Common myeloid progenitor, CD34-positive (primary cell): ENCODE measurements at regions not wholly inside any gene's neighbourhood (a gene's known extent, or its start where the extent isn't known, plus 50 kb on each side); places are given as distances from the start of the nearest gene placed in this dataset.

Experiments used
- CTCF ChIA-PET: fragments of 350-600 bp; sonication (Branson Sonifier 250); formaldehyde crosslinking; loops from one replicate; lab custom pipeline; 2021; ENCODE audit warnings: antibody characterized with exemption; lab: Charles Lee
- POLR2A ChIA-PET: fragments of 350-600 bp; sonication (Branson Sonifier 250); formaldehyde crosslinking; loops from one replicate; lab custom pipeline; 2021; ENCODE audit warnings: antibody characterized with exemption; lab: Charles Lee
- DNase-seq, 3 donors: peaks; one replicate each; pipeline versions ENCODE4 v3.0.0 to v3.0.0-alpha.2; 2013
- H3K27ac ChIP-seq, 2 experiments: 1 replicate in 1 of 2; 2 replicates in 1 of 2; pipeline ENCODE4 v1.7.0; 2013; ENCODE audit warnings: inconsistent platforms in 2 of 2, low read length in 2 of 2, mild to moderate bottlenecking in 2 of 2, low read depth in 1 of 2, moderate library complexity in 1 of 2; ENCODE audit not compliant: severe bottlenecking in 2 of 2, insufficient read depth in 1 of 2, poor library complexity in 1 of 2
- H3K27me3 ChIP-seq, 5 experiments: replicated peaks in 2 of 5; 1 replicate in 3 of 5; 2 replicates in 2 of 5; pipeline versions ENCODE4 v1.6.1 to v1.7.0; 2013; ENCODE audit warnings: low read length in 4 of 5, mild to moderate bottlenecking in 2 of 5, moderate library complexity in 2 of 5, inconsistent platforms in 1 of 5; ENCODE audit not compliant: insufficient read depth in 5 of 5, control insufficient read depth in 4 of 5
- H3K36me3 ChIP-seq, 4 experiments: 1 replicate in 2 of 4; 2 replicates in 2 of 4; pipeline versions ENCODE4 v1.6.1 to v1.7.0; 2013; ENCODE audit warnings: low read length in 3 of 4, control low read depth in 1 of 4, mild to moderate bottlenecking in 1 of 4; ENCODE audit not compliant: control insufficient read depth in 4 of 4, insufficient read depth in 4 of 4
- H3K4me1 ChIP-seq, 4 experiments: 1 replicate in 3 of 4; 2 replicates in 1 of 4; pipeline versions ENCODE4 v1.6.1 to v1.7.1; 2013; ENCODE audit warnings: low read length in 3 of 4, mild to moderate bottlenecking in 3 of 4, control low read depth in 1 of 4, inconsistent platforms in 1 of 4, moderate library complexity in 1 of 4; ENCODE audit not compliant: control insufficient read depth in 4 of 4, insufficient read depth in 4 of 4; ENCODE audit errors: control extremely low read depth in 1 of 4
- H3K4me3 ChIP-seq, 7 experiments: 1 replicate in 4 of 7; 2 replicates in 3 of 7; pipeline versions ENCODE4 v1.5.1 to v1.7.0; 2013; ENCODE audit warnings: mild to moderate bottlenecking in 7 of 7, low read length in 6 of 7, moderate library complexity in 6 of 7, inconsistent platforms in 2 of 7, low read depth in 2 of 7, control low read depth in 1 of 7; ENCODE audit not compliant: insufficient read depth in 4 of 7, control insufficient read depth in 1 of 7; ENCODE audit errors: extremely low read depth in 1 of 7
- H3K9me3 ChIP-seq, 5 experiments: 1 replicate in 4 of 5; 2 replicates in 1 of 5; pipeline versions ENCODE4 v1.6.1 to v1.7.1; 2013; ENCODE audit warnings: low read length in 4 of 5, mild to moderate bottlenecking in 2 of 5, inconsistent platforms in 1 of 5, low read depth in 1 of 5, moderate library complexity in 1 of 5; ENCODE audit not compliant: control insufficient read depth in 4 of 5, insufficient read depth in 2 of 5; ENCODE audit errors: control extremely low read depth in 1 of 5
- WGBS: methylation state at CpG from one replicate; pipeline ENCODE4 v1.1.5; 2013; ENCODE audit not compliant: insufficient coverage; 5-methylcytosine and 5-hydroxymethylcytosine counted together

DNA sequence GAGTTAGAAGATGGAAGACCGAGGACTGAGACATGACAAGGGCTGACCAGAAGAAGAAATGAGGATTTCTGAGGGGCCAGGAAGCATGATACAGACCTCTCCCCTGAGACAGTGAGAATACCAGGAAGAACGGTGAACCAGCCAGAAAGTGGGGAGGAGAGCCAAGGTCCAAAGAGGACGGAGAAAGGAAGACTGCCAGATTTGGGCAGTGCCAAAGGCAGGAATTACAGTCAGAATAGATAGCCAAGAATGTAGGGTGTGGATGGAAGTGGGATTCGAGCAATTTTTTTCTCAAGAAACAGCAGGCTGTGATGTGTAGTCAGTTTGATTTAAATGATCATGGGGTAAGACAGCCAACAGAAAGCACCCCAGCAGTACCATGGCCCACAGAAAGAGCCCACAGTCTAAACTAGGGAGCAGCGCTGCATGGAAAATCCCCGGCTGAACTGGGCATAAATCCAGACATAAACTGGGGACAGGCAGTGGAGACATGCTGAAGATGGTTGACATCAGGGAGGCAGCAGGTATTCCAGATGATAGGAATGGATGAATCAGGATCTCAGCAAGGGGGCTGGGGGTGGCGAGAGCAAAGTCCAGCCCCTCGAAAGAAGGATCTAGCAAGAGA is 67.3 kb upstream of the BARX2 start:
- no peak for DNase-seq
- Histone ChIP-seq H3K4me3 (no peak overlapping the region), H3K4me1 (no peaks in the 10 kb centered on the region), H3K36me3 (no peaks in the 10 kb centered on the region), H3K27ac (no peak overlapping the region), H3K27me3 (no peaks in the 10 kb centered on the region), H3K9me3 (peaks cover 0 to 3% (median 0%) of the 10 kb centered on the region in 5 experiments)
- ChIA-PET CTCF (no interaction called here), POLR2A (no interaction called here)
- 96% methylated on average over 7 of the region's 8 CpGs for WGBS

DNA sequence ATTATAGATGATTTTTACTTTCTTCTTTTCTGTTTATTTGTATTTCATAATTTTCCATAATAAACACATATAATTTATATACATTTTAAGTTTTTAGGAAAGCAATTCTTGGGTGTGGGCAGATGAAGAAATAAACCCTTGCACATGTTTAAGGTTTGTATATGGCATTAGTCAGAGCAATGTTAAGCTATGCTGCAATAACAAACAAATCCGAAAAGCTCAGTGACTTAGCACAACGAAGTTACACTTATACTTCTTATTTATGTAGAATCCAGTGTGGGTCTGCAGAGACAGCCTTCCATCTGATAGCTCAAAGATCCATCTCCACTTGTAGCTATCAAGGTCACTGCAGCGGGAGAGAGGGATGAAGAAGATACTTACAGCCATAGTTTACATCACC is 68.5 kb upstream of the BARX2 start:
- ChIA-PET CTCF (no interaction called here), POLR2A (no interaction called here)
- Histone ChIP-seq H3K4me3 (no peak overlapping the region), H3K36me3 (no peaks in the 10 kb centered on the region), H3K27ac (no peak overlapping the region), H3K4me1 (no peaks in the 10 kb centered on the region), H3K27me3 (peaks cover 0 to 3% (median 0%) of the 10 kb centered on the region in 5 experiments), H3K9me3 (peaks cover 0 to 3% (median 0%) of the 10 kb centered on the region in 5 experiments)
- 100% methylated on average over 1 of the region's 3 CpGs for WGBS
- DNase-seq = no peak

DNA sequence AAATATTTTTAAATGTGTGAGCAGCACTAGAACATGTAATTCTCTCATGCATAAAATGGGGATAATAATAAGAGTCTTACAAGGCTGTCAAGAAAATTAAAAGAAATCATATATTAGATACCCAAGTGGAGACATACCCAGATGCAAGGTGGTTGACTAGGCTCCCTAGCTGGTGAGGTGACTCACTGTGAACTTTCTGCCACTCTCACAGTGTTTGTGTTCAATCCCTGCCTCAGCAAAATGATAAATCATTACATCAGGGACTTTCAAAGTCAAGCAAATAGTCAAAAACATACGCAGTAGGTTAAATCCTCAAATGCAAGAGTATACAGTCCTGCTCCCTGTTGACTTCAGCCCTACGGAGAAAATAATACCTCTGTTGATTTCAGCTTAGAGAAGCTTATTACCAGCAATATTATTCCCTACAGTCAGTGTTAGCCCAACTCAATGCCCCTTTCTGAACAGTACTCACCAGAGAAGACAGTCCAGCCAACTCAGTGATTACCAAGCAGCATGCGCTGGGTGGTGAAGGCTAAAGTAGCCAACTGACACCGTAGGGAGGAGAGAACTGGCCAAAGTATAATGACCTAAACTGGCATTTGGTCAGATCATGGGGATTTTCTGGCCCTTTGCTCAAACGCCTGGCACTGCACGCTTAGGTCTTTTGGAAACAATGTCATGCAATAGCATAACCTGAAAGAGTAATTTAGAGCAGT is 73.1 kb upstream of the BARX2 start:
- WGBS = over 99% methylated on average over 6 of the region's 6 CpGs
- no peak for DNase-seq

DNA sequence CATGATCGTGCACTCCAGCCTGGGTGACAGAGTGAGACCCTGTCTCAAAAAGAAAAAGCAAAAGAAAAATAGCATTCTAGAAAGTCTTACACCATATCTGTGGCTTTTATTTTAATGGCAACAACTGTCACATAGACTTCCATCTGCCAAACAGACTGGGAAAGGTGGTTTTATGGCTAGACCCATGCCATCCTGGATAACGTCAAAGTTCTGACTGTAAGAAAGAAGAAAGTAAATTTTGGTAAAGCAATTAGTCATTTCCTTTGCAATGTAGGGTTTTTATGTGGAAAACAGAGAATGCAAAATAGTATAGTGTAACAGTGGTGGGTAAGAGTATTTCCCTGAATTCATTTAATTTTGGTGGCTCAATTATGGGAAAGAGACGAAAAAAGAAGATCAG is 75.5 kb upstream of the BARX2 start:
- WGBS = 76% methylated on average over 3 of the region's 3 CpGs
- H3K4me1 ChIP-seq = no peaks in the 10 kb centered on the region
- no peaks in the 10 kb centered on the region for H3K36me3 ChIP-seq
- peaks cover 0 to 3% (median 0%) of the 10 kb centered on the region in 5 experiments for H3K27me3 ChIP-seq
- no peak overlapping the region for H3K4me3 ChIP-seq
- ChIA-PET POLR2A (no interaction called here), CTCF (no interaction called here)
- H3K27ac ChIP-seq = no peak overlapping the region
- DNase-seq = peak in 1 of 3 donors; percentile 21
- no peaks in the 10 kb centered on the region for H3K9me3 ChIP-seq

More for the DNA sequence above, 73.1 kb upstream of the BARX2 start:
- Histone ChIP-seq H3K27ac (no peak overlapping the region), H3K27me3 (peaks cover 0 to 3% (median 0%) of the 10 kb centered on the region in 5 experiments), H3K4me3 (no peak overlapping the region), H3K4me1 (no peaks in the 10 kb centered on the region), H3K36me3 (no peaks in the 10 kb centered on the region), H3K9me3 (no peaks in the 10 kb centered on the region)
- POLR2A ChIA-PET = no interaction called here
- CTCF ChIA-PET = interaction anchor here (1.1 kb wide), 1 partner anchor 11 kb away, joined by 6 read pairs; no protein-coding TSS in a partner anchor

DNA sequence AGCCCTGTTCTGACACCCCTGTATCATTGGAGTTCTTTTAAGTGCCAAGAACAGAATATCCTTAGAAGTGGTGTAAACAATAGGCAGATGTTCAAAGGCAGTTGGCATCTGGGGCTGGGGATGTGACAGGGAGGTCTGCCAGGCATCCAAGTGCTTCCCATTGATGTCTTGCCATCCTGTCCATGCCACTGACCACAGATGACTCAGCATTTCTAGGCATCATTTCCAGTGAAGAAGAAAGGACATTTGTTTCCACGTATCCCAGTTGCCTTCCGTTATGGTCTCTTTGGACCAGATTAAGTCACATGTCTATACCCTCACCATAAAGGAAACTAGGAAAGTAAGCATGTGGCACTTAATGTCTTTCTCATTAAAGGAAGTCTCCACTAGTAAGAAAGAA is 76.7 kb upstream of the BARX2 start:
- ChIA-PET CTCF (no interaction called here), POLR2A (no interaction called here)
- DNase-seq = peak in 2 of 3 donors; percentile 62 to 70

DNA sequence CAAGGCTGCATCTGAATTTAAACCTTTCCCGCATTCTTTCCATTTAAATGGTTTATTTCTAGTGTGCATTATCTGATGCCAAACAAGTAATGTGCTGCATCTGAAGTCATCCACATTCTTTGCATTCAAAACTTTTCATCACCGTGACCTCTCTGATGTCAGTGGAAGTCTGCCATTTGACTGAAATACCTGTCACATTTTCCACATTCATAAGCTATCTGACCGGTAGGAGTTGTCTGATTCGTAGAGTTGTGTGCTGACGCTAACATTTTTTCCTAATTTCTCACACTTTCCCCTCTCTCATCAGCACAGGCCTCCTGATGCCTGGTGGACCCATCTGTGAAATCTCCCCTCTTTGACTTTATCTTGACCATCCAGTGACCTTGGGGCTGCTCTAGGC is 79.9 kb upstream of the BARX2 start:
- Histone ChIP-seq H3K36me3 (no peaks in the 10 kb centered on the region), H3K4me1 (no peaks in the 10 kb centered on the region), H3K4me3 (no peak overlapping the region), H3K27ac (no peak overlapping the region), H3K27me3 (peaks cover 0 to 2% (median 0%) of the 10 kb centered on the region in 5 experiments), H3K9me3 (no peaks in the 10 kb centered on the region)
- WGBS = 98% methylated on average over 5 of the region's 5 CpGs
- ChIA-PET POLR2A (no interaction called here), CTCF (no interaction called here)
- no peak for DNase-seq

More for the DNA sequence above, 76.7 kb upstream of the BARX2 start:
- Histone ChIP-seq H3K27me3 (peaks cover 0 to 3% (median 0%) of the 10 kb centered on the region in 5 experiments), H3K9me3 (no peaks in the 10 kb centered on the region), H3K4me3 (no peak overlapping the region), H3K36me3 (no peaks in the 10 kb centered on the region), H3K27ac (no peak overlapping the region), H3K4me1 (no peaks in the 10 kb centered on the region)
- WGBS = no CpG with 5 or more reads among the region's 2 CpGs

DNA sequence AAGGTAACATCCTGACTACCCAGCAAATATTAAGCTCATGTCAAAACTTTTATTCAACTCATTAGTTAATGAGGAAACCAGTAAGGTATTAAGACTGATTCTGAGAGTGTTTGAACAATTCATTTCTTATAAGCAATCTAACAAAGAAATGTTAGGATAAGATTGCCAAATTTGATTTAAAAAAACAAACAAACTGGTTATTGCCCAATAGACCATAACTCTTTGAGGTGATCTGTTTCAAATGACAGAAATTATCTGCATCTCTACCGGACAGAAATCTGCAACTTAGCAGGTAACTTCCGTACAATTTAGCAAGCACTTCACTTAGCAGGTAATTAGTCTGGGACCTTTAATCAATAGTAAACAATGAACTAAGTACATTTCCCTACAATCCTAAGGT is 82.9 kb upstream of the BARX2 start:
- Histone ChIP-seq H3K27ac (no peak overlapping the region), H3K9me3 (no peaks in the 10 kb centered on the region), H3K4me1 (no peaks in the 10 kb centered on the region), H3K4me3 (no peak overlapping the region), H3K36me3 (no peaks in the 10 kb centered on the region), H3K27me3 (peaks cover 0 to 8% (median 0%) of the 10 kb centered on the region in 5 experiments)
- POLR2A ChIA-PET = no interaction called here
- DNase-seq = no peak
- 100% methylated on average over 1 of the region's 2 CpGs for WGBS
- CTCF ChIA-PET = no interaction called here
